H9 (cell line): ENCODE measurements at regions not wholly inside any gene's neighbourhood (a gene's known extent, or its start where the extent isn't known, plus 50 kb on each side); places are given as distances from the start of the nearest gene placed in this dataset.

Source experiments
- DNase-seq: peaks from one replicate; pipeline ENCODE4 v3.0.0-alpha.2; 2017
- H2AFZ ChIP-seq: one replicate; pipeline ENCODE4 v1.6.1; 2013; ENCODE audit warnings: mild to moderate bottlenecking, low read length, control low read depth, moderate library complexity
- H2AK5ac ChIP-seq: 2 replicates; pipeline ENCODE4 v1.6.1; 2013; ENCODE audit warnings: low read length, control low read depth, mixed read lengths; ENCODE audit not compliant: insufficient read length
- H2BK120ac ChIP-seq: one replicate; pipeline ENCODE4 v1.6.1; 2013; ENCODE audit warnings: low read depth, mild to moderate bottlenecking, low read length, control low read depth, inconsistent platforms; ENCODE audit not compliant: poor library complexity, severe bottlenecking
- H2BK12ac ChIP-seq: 2 replicates; pipeline ENCODE4 v1.6.1; 2013; ENCODE audit warnings: low read length, control low read depth, mixed read lengths, low read depth; ENCODE audit not compliant: insufficient read length
- H2BK15ac ChIP-seq: 2 replicates; pipeline ENCODE4 v1.6.1; 2013; ENCODE audit warnings: low read depth, low read length, control low read depth
- H2BK20ac ChIP-seq: one replicate; pipeline ENCODE4 v1.6.1; 2013; ENCODE audit warnings: low read depth, mild to moderate bottlenecking, low read length, control low read depth, inconsistent platforms; ENCODE audit not compliant: poor library complexity, severe bottlenecking
- H2BK5ac ChIP-seq: 2 replicates; pipeline ENCODE4 v1.6.1; 2013; ENCODE audit warnings: low read length, control low read depth, mixed read lengths; ENCODE audit not compliant: insufficient read length
- H3K14ac ChIP-seq: 2 replicates; pipeline ENCODE4 v1.6.1; 2013; ENCODE audit warnings: low read length, control low read depth; ENCODE audit not compliant: insufficient read depth
- H3K18ac ChIP-seq: 2 replicates; pipeline ENCODE4 v1.6.1; 2013; ENCODE audit warnings: low read depth, mild to moderate bottlenecking, mixed read lengths, low read length, control low read depth; ENCODE audit not compliant: insufficient read length
- H3K23ac ChIP-seq: 2 replicates; pipeline ENCODE4 v1.6.1; 2013; ENCODE audit warnings: low read length, control low read depth, mixed read lengths, low read depth; ENCODE audit not compliant: insufficient read length
- H3K23me2 ChIP-seq: 2 replicates; pipeline ENCODE4 v1.6.1; 2013; ENCODE audit warnings: low read depth, mild to moderate bottlenecking, mixed read lengths, low read length, control low read depth; ENCODE audit not compliant: insufficient read length, poor library complexity, severe bottlenecking
- H3K27ac ChIP-seq: 2 replicates; pipeline ENCODE4 v1.5.1; 2013; ENCODE audit warnings: low read length, control low read depth, mixed read lengths, low read depth; ENCODE audit not compliant: insufficient read length
- H3K27me3 ChIP-seq: 2 replicates; pipeline ENCODE4 v1.6.1; 2013; ENCODE audit warnings: low read length, control low read depth, inconsistent platforms; ENCODE audit not compliant: insufficient read depth
- H3K4ac ChIP-seq: 2 replicates; pipeline ENCODE4 v1.6.1; 2013; ENCODE audit warnings: low read depth, mild to moderate bottlenecking, control low read depth, inconsistent platforms, low read length, moderate library complexity
- H3K4me1 ChIP-seq: 2 replicates; pipeline ENCODE4 v1.6.1; 2013; ENCODE audit warnings: low read length, control low read depth, inconsistent platforms; ENCODE audit not compliant: insufficient read depth
- H3K4me2 ChIP-seq: 2 replicates; pipeline ENCODE4 v1.6.1; 2013; ENCODE audit warnings: low read length, control low read depth, mixed read lengths; ENCODE audit not compliant: insufficient read length, insufficient read depth
- H3K56ac ChIP-seq: 2 replicates; pipeline ENCODE4 v1.6.1; 2013; ENCODE audit warnings: low read depth, mild to moderate bottlenecking, mixed read lengths, low read length, control low read depth; ENCODE audit not compliant: insufficient read length
- H3K79me1 ChIP-seq: 2 replicates; pipeline ENCODE4 v1.6.1; 2013; ENCODE audit warnings: low read depth, mild to moderate bottlenecking, moderate library complexity, low read length, control low read depth, inconsistent platforms; ENCODE audit not compliant: insufficient read depth, poor library complexity, severe bottlenecking
- H3K79me2 ChIP-seq: 2 replicates; pipeline ENCODE4 v1.6.1; 2013; ENCODE audit warnings: low read length, control low read depth, inconsistent platforms; ENCODE audit not compliant: insufficient read depth
- H3K9ac ChIP-seq: 2 replicates; pipeline ENCODE4 v1.6.1; 2013; ENCODE audit warnings: low read length, control low read depth, mixed read lengths; ENCODE audit not compliant: insufficient read length; ENCODE audit errors: extremely low read depth
- H3K9me3 ChIP-seq: one replicate; pipeline ENCODE4 v1.6.1; 2013; ENCODE audit warnings: low read depth, low read length, inconsistent platforms; ENCODE audit not compliant: control insufficient read depth
- H3T11ph ChIP-seq: one replicate; pipeline ENCODE4 v1.6.1; 2013; ENCODE audit warnings: mild to moderate bottlenecking, low read length, control low read depth, inconsistent platforms
- H4K20me1 ChIP-seq: one replicate; pipeline ENCODE4 v1.6.1; 2013; ENCODE audit not compliant: control insufficient read depth, insufficient read length, insufficient read depth
- H4K5ac ChIP-seq: 2 replicates; pipeline ENCODE4 v1.6.1; 2013; ENCODE audit warnings: low read depth, mild to moderate bottlenecking, mixed read lengths, low read length, control low read depth; ENCODE audit not compliant: insufficient read length
- H4K8ac ChIP-seq: replicated peaks from 2 replicates; pipeline ENCODE4 v1.6.1; 2013; ENCODE audit warnings: low read length, control low read depth, mixed read lengths, low read depth; ENCODE audit not compliant: insufficient read length
- H4K91ac ChIP-seq: 2 replicates; pipeline ENCODE4 v1.6.1; 2013; ENCODE audit warnings: low read depth, mild to moderate bottlenecking, moderate library complexity, mixed read lengths, low read length, control low read depth; ENCODE audit not compliant: insufficient read length
- H3K27ac Mint-ChIP-seq, 3 experiments: 2 replicates in 2 of 3; 3 replicates in 1 of 3; pipeline ENCODE4 v1.8.0; 2020 to 2021; ENCODE audit warnings: mixed read lengths in 3 of 3, mild to moderate bottlenecking in 1 of 3, moderate library complexity in 1 of 3
- H3K27me3 Mint-ChIP-seq: 2 replicates; pipeline ENCODE4 v1.8.0; 2021; ENCODE audit warnings: low read depth, mild to moderate bottlenecking, moderate library complexity, mixed read lengths
- H3K36me3 Mint-ChIP-seq, 3 experiments: 2 replicates in 2 of 3; 3 replicates in 1 of 3; pipeline ENCODE4 v1.8.0; 2020 to 2021; ENCODE audit warnings: low read depth in 3 of 3, mixed read lengths in 3 of 3; ENCODE audit not compliant: insufficient read depth in 1 of 3
- H3K4me1 Mint-ChIP-seq, 2 experiments: 2 replicates each; pipeline ENCODE4 v1.8.0; 2020; ENCODE audit warnings: mixed read lengths in 2 of 2
- H3K4me3 Mint-ChIP-seq, 2 experiments: 2 replicates in 1 of 2; 3 replicates in 1 of 2; pipeline ENCODE4 v1.8.0; 2020 to 2021; ENCODE audit warnings: mild to moderate bottlenecking in 2 of 2, mixed read lengths in 2 of 2, moderate library complexity in 1 of 2
- H3K9me3 Mint-ChIP-seq, 2 experiments: 2 replicates in 1 of 2; 3 replicates in 1 of 2; pipeline ENCODE4 v1.8.0; 2020; ENCODE audit warnings: mild to moderate bottlenecking in 2 of 2, mixed read lengths in 2 of 2, moderate library complexity in 1 of 2
- WGBS: extraction: QIAGEN DNeasy Blood & Tissue Kit; methylation state at CpG from one replicate; pipeline ENCODE4 v1.1.7; 2013; ENCODE audit warnings: missing lambda C conversion rate, low lambda C conversion rate, mixed read lengths; ENCODE audit not compliant: insufficient read length; ENCODE audit errors: extremely low coverage; 5-methylcytosine and 5-hydroxymethylcytosine counted together
- TF ChIP-seq, protein P1 (sequence below): fragments of 200-600 bp; sonication (generic); conservative IDR thresholded peaks from 3 replicates; pipeline ENCODE4 v1.8.0; 2021; ENCODE audit warnings: antibody characterized with exemption, mild to moderate bottlenecking

DNA sequence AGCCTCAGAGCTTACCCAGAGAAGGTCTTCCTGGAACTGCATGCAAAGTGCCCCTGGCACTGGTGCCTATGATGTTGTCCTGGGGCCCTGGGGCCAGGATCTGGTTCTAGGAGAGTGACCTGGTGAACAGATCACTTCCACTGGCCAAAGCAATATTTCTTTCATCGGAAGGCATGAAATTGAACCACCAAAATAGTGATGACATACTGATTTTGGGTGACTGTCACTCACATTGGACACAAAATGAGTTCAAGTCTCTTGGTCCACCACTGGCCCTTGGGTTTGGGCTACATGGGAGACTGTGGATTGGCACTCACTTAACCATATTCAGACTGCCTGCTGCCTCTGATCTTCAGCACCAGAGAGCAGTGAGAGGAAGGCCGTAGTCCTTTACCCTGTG, 549.3 kb upstream of the PPP2R3A start:
- Histone ChIP-seq H4K5ac (no peak overlapping the region), H4K20me1 (no peaks in the 10 kb centered on the region), H3K9ac (no peak overlapping the region), H3K4me2 (no peak overlapping the region), H3K4me1 (no peaks in the 10 kb centered on the region), H2BK12ac (no peak overlapping the region), H2AFZ (no peak overlapping the region), H3K27ac (no peak overlapping the region), H3K27me3 (no peaks in the 10 kb centered on the region), H3K23me2 (peaks cover 3% of the 10 kb centered on the region), H2AK5ac (no peak overlapping the region), H2BK120ac (no peak overlapping the region), H2BK5ac (no peak overlapping the region), H3K18ac (no peak overlapping the region), H2BK20ac (no peak overlapping the region), H2BK15ac (0 out of 2 replicates have a peak overlapping the region, but pooled peaks have one; percentile 56), H3K79me2 (no peaks in the 10 kb centered on the region), H4K91ac (no peak overlapping the region), H3K4ac (no peak overlapping the region), H3K23ac (no peak overlapping the region), H3K14ac (no peak overlapping the region), H3T11ph (no peak overlapping the region), H4K8ac (no peak overlapping the region), H3K79me1 (no peaks in the 10 kb centered on the region), H3K56ac (no peak overlapping the region), H3K9me3 (no peaks in the 10 kb centered on the region)
- H3K27me3 Mint-ChIP-seq, result no peaks in the 10 kb centered on the region
- H3K36me3 Mint-ChIP-seq, result no peaks in the 10 kb centered on the region
- no peaks in the 10 kb centered on the region for H3K9me3 Mint-ChIP-seq
- WGBS, result no CpG with 5 or more reads among the region's 2 CpGs
- peaks cover 10 to 14% of the 10 kb centered on the region in 2 experiments for H3K4me1 Mint-ChIP-seq
- TF ChIP-seq, protein P1, sequence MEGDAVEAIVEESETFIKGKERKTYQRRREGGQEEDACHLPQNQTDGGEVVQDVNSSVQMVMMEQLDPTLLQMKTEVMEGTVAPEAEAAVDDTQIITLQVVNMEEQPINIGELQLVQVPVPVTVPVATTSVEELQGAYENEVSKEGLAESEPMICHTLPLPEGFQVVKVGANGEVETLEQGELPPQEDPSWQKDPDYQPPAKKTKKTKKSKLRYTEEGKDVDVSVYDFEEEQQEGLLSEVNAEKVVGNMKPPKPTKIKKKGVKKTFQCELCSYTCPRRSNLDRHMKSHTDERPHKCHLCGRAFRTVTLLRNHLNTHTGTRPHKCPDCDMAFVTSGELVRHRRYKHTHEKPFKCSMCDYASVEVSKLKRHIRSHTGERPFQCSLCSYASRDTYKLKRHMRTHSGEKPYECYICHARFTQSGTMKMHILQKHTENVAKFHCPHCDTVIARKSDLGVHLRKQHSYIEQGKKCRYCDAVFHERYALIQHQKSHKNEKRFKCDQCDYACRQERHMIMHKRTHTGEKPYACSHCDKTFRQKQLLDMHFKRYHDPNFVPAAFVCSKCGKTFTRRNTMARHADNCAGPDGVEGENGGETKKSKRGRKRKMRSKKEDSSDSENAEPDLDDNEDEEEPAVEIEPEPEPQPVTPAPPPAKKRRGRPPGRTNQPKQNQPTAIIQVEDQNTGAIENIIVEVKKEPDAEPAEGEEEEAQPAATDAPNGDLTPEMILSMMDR, result no peak
- H3K4me3 Mint-ChIP-seq, result no peak overlapping the region
- no peak for DNase-seq
- H3K27ac Mint-ChIP-seq, result no peak overlapping the region; a peak in 1 of 7 replicates
